ENCODE measurements at regions not wholly inside any gene's neighbourhood (a gene's known extent, or its start where the extent isn't known, plus 50 kb on each side); places are given as distances from the start of the nearest gene placed in this dataset.

- no peaks in the 10 kb centered on the region for H3K79me2 ChIP-seq (replicated peaks; ENCODE audit: insufficient read depth, low read length)
- no peak overlapping the region for H3K27ac ChIP-seq (ENCODE audit: low read length)
- H3K4me3 ChIP-seq (ENCODE audit: low read length): no peak overlapping the region
- H3K36me3 ChIP-seq (ENCODE audit: insufficient read depth, low read length): no peaks in the 10 kb centered on the region
- no peak overlapping the region for H3K4me2 ChIP-seq (ENCODE audit: low read length)
- no peak overlapping the region for H3K9ac ChIP-seq (ENCODE audit: low read length)
- TF ChIP-seq EP300 (conservative IDR thresholded peaks at IDR 0.05; ENCODE audit: poor library complexity, severe bottlenecking) (no peak), EZH2 (IDR thresholded peaks at IDR 0.05; ENCODE audit: borderline replicate concordance, insufficient read depth, low read length, poor library complexity, severe bottlenecking) (no peak), TAF1 (IDR thresholded peaks at IDR 0.05; ENCODE audit: low read depth) (no peak), SMC3 (conservative IDR thresholded peaks at IDR 0.05; ENCODE audit: poor library complexity) (no peak), RAD21 (conservative IDR thresholded peaks at IDR 0.05) (no peak), REST (IDR thresholded peaks at IDR 0.05; ENCODE audit: borderline replicate concordance) (no peak), POLR2AphosphoS5 (IDR thresholded peaks at IDR 0.05) (no peak), CTCF (IDR thresholded peaks at IDR 0.05; ENCODE audit: poor library complexity, severe bottlenecking) (no peak), MXI1 (conservative IDR thresholded peaks at IDR 0.05; ENCODE audit: poor library complexity, severe bottlenecking) (no peak)
- no peaks in the 10 kb centered on the region for H3K9me3 ChIP-seq (ENCODE audit: low read length)
- H3K27me3 ChIP-seq (ENCODE audit: insufficient read depth, low read depth, low read length): no peaks in the 10 kb centered on the region
- H3F3A ChIP-seq (ENCODE audit: insufficient read depth, low read length, poor library complexity, severe bottlenecking): no peaks in the 10 kb centered on the region
- no peaks in the 10 kb centered on the region for H4K20me1 ChIP-seq (ENCODE audit: insufficient read depth)
- H2AFZ ChIP-seq (ENCODE audit: low read depth, low read length): no peak overlapping the region
- H3K9me2 ChIP-seq (ENCODE audit: insufficient read depth, low read length): no peaks in the 10 kb centered on the region
Observed at GRCh38 chr2:59015027-59015426, 773.9 kb upstream of the FANCL start.

- Histone ChIP-seq H3K4me2 (ENCODE audit: low read length) (no peak overlapping the region), H4K20me1 (ENCODE audit: insufficient read depth) (no peaks in the 10 kb centered on the region), H3K27me3 (ENCODE audit: insufficient read depth, low read depth, low read length) (no peaks in the 10 kb centered on the region), H2AFZ (ENCODE audit: low read depth, low read length) (no peak overlapping the region), H3K79me2 (replicated peaks; ENCODE audit: insufficient read depth, low read length) (no peaks in the 10 kb centered on the region), H3K27ac (ENCODE audit: low read length) (no peak overlapping the region), H3K9ac (ENCODE audit: low read length) (no peak overlapping the region), H3K4me3 (ENCODE audit: low read length) (no peak overlapping the region), H3K9me2 (ENCODE audit: insufficient read depth, low read length) (no peaks in the 10 kb centered on the region), H3K36me3 (ENCODE audit: insufficient read depth, low read length) (no peaks in the 10 kb centered on the region), H3K9me3 (ENCODE audit: low read length) (no peaks in the 10 kb centered on the region), H3F3A (ENCODE audit: insufficient read depth, low read length, poor library complexity, severe bottlenecking) (no peaks in the 10 kb centered on the region)
- TF ChIP-seq MXI1 (conservative IDR thresholded peaks at IDR 0.05; ENCODE audit: poor library complexity, severe bottlenecking) (no peak), SMC3 (conservative IDR thresholded peaks at IDR 0.05; ENCODE audit: poor library complexity) (no peak), RAD21 (conservative IDR thresholded peaks at IDR 0.05) (no peak)
Observed at GRCh38 chr2:59012971-59013370, 771.8 kb upstream of the FANCL start.

- Histone ChIP-seq H2AFZ (ENCODE audit: low read depth, low read length) (no peak overlapping the region), H4K20me1 (ENCODE audit: insufficient read depth) (no peaks in the 10 kb centered on the region), H3F3A (ENCODE audit: insufficient read depth, low read length, poor library complexity, severe bottlenecking) (no peaks in the 10 kb centered on the region), H3K4me2 (ENCODE audit: low read length) (no peak overlapping the region), H3K36me3 (ENCODE audit: insufficient read depth, low read length) (no peaks in the 10 kb centered on the region), H3K27me3 (ENCODE audit: insufficient read depth, low read depth, low read length) (no peaks in the 10 kb centered on the region), H3K4me3 (ENCODE audit: low read length) (no peak overlapping the region), H3K27ac (ENCODE audit: low read length) (no peak overlapping the region), H3K79me2 (replicated peaks; ENCODE audit: insufficient read depth, low read length) (no peaks in the 10 kb centered on the region), H3K9ac (ENCODE audit: low read length) (no peak overlapping the region), H3K9me2 (ENCODE audit: insufficient read depth, low read length) (no peaks in the 10 kb centered on the region), H3K9me3 (ENCODE audit: low read length) (no peaks in the 10 kb centered on the region)
- no peak for TF ChIP-seq MXI1 (conservative IDR thresholded peaks at IDR 0.05; ENCODE audit: poor library complexity, severe bottlenecking)
- TF ChIP-seq EZH2 (IDR thresholded peaks at IDR 0.05; ENCODE audit: borderline replicate concordance, insufficient read depth, low read length, poor library complexity, severe bottlenecking): no peak
- no peak for TF ChIP-seq CTCF (IDR thresholded peaks at IDR 0.05; ENCODE audit: poor library complexity, severe bottlenecking)
- TF ChIP-seq POLR2AphosphoS5 (IDR thresholded peaks at IDR 0.05): no peak
- no peak for TF ChIP-seq RAD21 (conservative IDR thresholded peaks at IDR 0.05)
- TF ChIP-seq TAF1 (IDR thresholded peaks at IDR 0.05; ENCODE audit: low read depth): no peak
- no peak for TF ChIP-seq EP300 (conservative IDR thresholded peaks at IDR 0.05; ENCODE audit: poor library complexity, severe bottlenecking)
- no peak for TF ChIP-seq REST (IDR thresholded peaks at IDR 0.05; ENCODE audit: borderline replicate concordance)
- no peak for TF ChIP-seq SMC3 (conservative IDR thresholded peaks at IDR 0.05; ENCODE audit: poor library complexity)
Observed at GRCh38 chr2:59012234-59012633, 771.1 kb upstream of the FANCL start.
